SH-SY5Y (cell line): ENCODE measurements at regions not wholly inside any gene's neighbourhood (a gene's known extent, or its start where the extent isn't known, plus 50 kb on each side); places are given as distances from the start of the nearest gene placed in this dataset.

Experiments used
- GATA2 ChIP-seq: IDR thresholded peaks from 2 replicates; pipeline ENCODE4 v1.6.1; 2011; ENCODE audit warnings: mild to moderate bottlenecking, low read depth, low read length
- GATA3 ChIP-seq: IDR thresholded peaks from 2 replicates; pipeline ENCODE4 v1.6.1; 2011; ENCODE audit warnings: low read depth, mild to moderate bottlenecking, low read length, moderate library complexity

- no peak for TF ChIP-seq GATA2
- TF ChIP-seq GATA3: no peak
Observed at GRCh38 chr11:26904801-26905200, 89.1 kb upstream of the FIBIN start.
